Calu3 (cell line): ENCODE measurements at regions not wholly inside any gene's neighbourhood (a gene's known extent, or its start where the extent isn't known, plus 50 kb on each side); places are given as distances from the start of the nearest gene placed in this dataset.

Experiments used
- BruUV-seq: library from RNA; stranded (reverse); fragments of 400-500 nt; replicated peaks from 2 replicates; lab custom pipeline; 2021; lab: Mats Ljungman, UMichigan
- CTCF ChIA-PET: fragments of 300-600 bp; sonication (Branson Sonifier 250); formaldehyde crosslinking; loops from one replicate; lab custom pipeline; 2022; ENCODE audit warnings: antibody characterized with exemption; lab: Charles Lee
- DNase-seq: peaks from one replicate; pipeline ENCODE4 v3.0.0; 2022
- H3K27ac Mint-ChIP-seq: one replicate; pipeline ENCODE4 v1.8.0; 2022; ENCODE audit warnings: mixed read lengths; ENCODE audit not compliant: unreplicated experiment
- H3K27me3 Mint-ChIP-seq: one replicate; pipeline ENCODE4 v1.8.0; 2022; ENCODE audit warnings: mixed read lengths; ENCODE audit not compliant: unreplicated experiment
- H3K36me3 Mint-ChIP-seq: one replicate; pipeline ENCODE4 v1.8.0; 2022; ENCODE audit warnings: mild to moderate bottlenecking, moderate library complexity, mixed read lengths; ENCODE audit not compliant: insufficient read depth, unreplicated experiment
- H3K4me1 Mint-ChIP-seq: one replicate; pipeline ENCODE4 v1.8.0; 2022; ENCODE audit warnings: mild to moderate bottlenecking, low read depth, mixed read lengths; ENCODE audit not compliant: unreplicated experiment
- H3K4me3 Mint-ChIP-seq: one replicate; pipeline ENCODE4 v1.8.0; 2022; ENCODE audit warnings: mild to moderate bottlenecking, low read depth, moderate library complexity, mixed read lengths; ENCODE audit not compliant: unreplicated experiment
- H3K9me3 Mint-ChIP-seq: one replicate; pipeline ENCODE4 v1.8.0; 2022; ENCODE audit warnings: low read depth, mixed read lengths; ENCODE audit not compliant: unreplicated experiment
- intact Hi-C: fragments of 100-400 bp; cut with micrococcal nuclease; formaldehyde crosslinking; loops from one replicate; pipeline ENCODE4 v1.10.0; 2022; ENCODE audit not compliant: unreplicated experiment
- TF ChIP-seq, protein P1 (sequence below): fragments of 200-600 bp; IDR thresholded peaks from one replicate; pipeline ENCODE4 v1.8.0; 2022; ENCODE audit warnings: antibody characterized with exemption; ENCODE audit not compliant: unreplicated experiment

DNA sequence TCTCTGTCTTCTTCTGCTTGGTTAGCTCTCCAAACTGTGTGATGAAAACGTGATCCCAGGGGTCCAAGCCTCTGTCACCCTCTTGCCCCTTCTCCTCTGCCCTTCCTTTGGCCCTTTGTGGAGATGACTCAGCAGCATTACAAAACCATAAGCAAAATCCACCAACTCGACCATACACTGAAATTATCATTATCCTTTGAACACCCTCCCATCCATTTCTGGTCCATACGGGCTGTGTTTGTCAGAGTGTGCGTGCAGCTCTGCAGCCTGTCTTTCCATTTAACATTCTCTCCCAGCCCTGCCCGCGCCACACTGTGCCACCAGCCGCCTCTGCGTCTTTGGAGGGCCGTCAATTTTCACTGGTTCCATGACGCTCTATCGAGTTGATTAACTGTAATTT lies 69.2 kb downstream of the SLC25A47 start:
- H3K4me1 Mint-ChIP-seq, result peaks cover 12% of the 10 kb centered on the region
- H3K27me3 Mint-ChIP-seq, result no peaks in the 10 kb centered on the region
- no peaks in the 10 kb centered on the region for H3K9me3 Mint-ChIP-seq
- TF ChIP-seq, protein P1, sequence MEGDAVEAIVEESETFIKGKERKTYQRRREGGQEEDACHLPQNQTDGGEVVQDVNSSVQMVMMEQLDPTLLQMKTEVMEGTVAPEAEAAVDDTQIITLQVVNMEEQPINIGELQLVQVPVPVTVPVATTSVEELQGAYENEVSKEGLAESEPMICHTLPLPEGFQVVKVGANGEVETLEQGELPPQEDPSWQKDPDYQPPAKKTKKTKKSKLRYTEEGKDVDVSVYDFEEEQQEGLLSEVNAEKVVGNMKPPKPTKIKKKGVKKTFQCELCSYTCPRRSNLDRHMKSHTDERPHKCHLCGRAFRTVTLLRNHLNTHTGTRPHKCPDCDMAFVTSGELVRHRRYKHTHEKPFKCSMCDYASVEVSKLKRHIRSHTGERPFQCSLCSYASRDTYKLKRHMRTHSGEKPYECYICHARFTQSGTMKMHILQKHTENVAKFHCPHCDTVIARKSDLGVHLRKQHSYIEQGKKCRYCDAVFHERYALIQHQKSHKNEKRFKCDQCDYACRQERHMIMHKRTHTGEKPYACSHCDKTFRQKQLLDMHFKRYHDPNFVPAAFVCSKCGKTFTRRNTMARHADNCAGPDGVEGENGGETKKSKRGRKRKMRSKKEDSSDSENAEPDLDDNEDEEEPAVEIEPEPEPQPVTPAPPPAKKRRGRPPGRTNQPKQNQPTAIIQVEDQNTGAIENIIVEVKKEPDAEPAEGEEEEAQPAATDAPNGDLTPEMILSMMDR, result no peak
- no peak for DNase-seq
- H3K36me3 Mint-ChIP-seq, result no peaks in the 10 kb centered on the region
- intact Hi-C loops, result no loop called here
- CTCF ChIA-PET, result no interaction called here
- H3K4me3 Mint-ChIP-seq, result no peak overlapping the region
- H3K27ac Mint-ChIP-seq, result no peak overlapping the region
- BruUV-seq, result no TSS peak

DNA sequence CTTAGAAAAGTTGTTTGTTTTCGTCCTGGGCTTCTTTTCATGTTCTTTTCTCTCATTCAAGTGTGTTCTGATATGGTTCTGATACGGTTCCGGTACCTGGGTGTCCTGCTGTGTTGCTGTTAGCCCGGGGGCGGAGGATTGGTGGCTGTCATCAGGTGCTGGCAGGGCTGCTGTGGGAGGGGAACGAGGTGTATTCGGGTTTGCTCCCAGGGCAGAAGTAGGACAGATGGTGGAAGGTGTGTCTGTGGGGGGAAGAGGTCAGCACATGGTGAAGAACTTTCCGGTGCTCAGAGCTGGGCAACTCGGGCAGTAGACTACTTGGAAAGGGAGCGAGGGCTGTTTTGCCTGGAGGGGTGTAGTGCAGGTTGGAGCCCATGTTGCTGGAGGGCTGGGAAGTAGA lies 70.2 kb downstream of the SLC25A47 start:
- no peaks in the 10 kb centered on the region for H3K27me3 Mint-ChIP-seq
- no peak for DNase-seq
- H3K9me3 Mint-ChIP-seq, result no peaks in the 10 kb centered on the region
- no peaks in the 10 kb centered on the region for H3K36me3 Mint-ChIP-seq
- H3K4me1 Mint-ChIP-seq, result peaks cover 4% of the 10 kb centered on the region
- no TSS peak for BruUV-seq
- no peak overlapping the region for H3K27ac Mint-ChIP-seq
- H3K4me3 Mint-ChIP-seq, result no peak overlapping the region
- intact Hi-C loops, result no loop called here
- CTCF ChIA-PET, result no interaction called here
- TF ChIP-seq, protein P1, result no peak

DNA sequence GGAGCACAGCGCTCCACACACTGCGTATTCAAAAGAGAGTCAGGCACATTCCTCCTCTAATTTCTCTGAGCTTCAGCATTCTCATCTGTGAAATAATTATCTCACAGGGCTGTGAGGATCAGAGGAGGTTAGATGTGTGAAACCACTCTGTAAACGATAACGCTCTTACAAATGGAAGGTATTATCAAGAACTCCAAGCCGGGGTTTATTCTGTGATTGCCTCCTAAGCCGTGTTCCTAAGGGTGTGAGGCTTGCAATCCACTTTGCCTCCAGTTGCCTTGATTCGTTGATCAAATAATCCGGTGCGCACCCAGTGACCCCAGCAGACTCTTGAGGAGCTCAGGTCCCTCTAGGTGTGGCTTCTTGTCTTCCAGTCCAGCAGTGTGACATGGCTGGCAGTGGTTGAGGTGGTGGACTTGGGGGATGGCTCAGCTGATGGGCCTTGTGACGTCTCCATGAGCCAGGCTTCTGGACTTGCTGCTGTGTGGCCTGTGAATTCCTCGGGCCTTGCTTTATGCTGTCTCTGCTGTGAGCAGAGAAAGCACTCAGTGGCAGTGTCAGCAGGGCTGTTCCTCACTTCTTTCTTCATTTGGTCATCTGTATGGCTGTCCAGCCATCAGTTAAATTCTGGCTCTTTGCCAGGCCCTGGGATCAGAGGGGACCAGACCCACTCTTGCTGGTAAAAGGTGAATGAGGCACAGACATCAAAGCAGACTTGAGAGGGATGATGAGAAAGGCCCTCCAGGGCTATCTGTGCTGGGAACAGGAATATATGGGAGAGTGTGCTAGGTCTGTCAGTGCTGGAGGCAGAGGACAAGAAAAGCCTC lies 71.0 kb downstream of the SLC25A47 start:
- Mint-ChIP-seq H3K27me3 (no peaks in the 10 kb centered on the region), H3K9me3 (no peaks in the 10 kb centered on the region), H3K36me3 (no peaks in the 10 kb centered on the region), H3K4me3 (no peak overlapping the region), H3K27ac (no peak overlapping the region), H3K4me1 (no peaks in the 10 kb centered on the region)
- CTCF ChIA-PET, result interaction anchor here (0.7 kb wide), 1 partner anchor 674 kb away, joined by 3 read pairs; no protein-coding TSS in a partner anchor
- intact Hi-C loops, result no loop called here
- TF ChIP-seq, protein P1, result no peak
- no TSS peak for BruUV-seq
- DNase-seq, result no peak

DNA sequence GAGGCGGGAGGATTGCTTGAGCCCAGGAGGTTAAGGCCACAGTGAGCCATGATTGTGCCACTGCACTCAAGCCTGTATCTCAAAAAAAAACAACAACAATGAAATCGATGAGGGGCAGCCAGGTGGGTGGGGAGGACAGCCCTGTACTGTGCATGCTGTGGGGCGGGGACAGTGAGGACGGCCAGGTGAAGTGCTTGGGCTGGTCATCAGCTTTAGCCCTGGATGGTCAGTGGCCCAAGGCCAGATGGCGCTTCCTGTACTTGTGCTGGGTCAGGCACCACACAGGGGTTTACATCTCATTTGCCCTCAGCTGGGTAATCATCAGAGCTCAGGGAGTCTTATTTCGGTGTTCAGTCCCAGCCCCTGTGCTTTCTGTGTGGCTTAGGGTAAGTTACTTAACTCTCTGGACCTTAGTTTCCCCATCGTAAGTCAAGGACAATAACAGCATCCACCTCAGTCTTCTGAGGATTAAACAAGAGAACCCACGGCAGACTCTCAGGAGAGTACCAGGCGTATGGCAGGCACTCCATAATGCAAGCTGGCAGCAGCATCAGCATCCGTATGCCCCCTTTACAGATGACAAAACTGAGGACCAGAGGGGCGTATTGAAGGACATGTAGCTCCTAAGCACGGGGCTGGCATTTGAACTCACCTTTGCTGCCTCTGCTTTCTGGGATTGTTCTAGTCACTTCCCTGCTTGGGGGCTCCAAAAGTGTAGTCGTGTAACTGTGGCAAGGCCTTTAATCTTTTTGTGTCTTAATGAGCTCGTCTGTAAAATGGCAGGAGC lies 71.9 kb downstream of the SLC25A47 start:
- intact Hi-C loops, result no loop called here
- CTCF ChIA-PET, result interaction anchor here (0.6 to 0.7 kb wide), 2 partner anchors 16 to 673 kb away, joined by 3 read pairs; no protein-coding TSS in a partner anchor
- no peaks in the 10 kb centered on the region for H3K9me3 Mint-ChIP-seq
- H3K27ac Mint-ChIP-seq, result no peak overlapping the region
- no peak overlapping the region for H3K4me3 Mint-ChIP-seq
- no peaks in the 10 kb centered on the region for H3K36me3 Mint-ChIP-seq
- no peak for DNase-seq
- no peaks in the 10 kb centered on the region for H3K27me3 Mint-ChIP-seq
- no TSS peak for BruUV-seq
- TF ChIP-seq, protein P1, result no peak
- no peaks in the 10 kb centered on the region for H3K4me1 Mint-ChIP-seq
